ENCODE measurements at regions not wholly inside any gene's neighbourhood (a gene's known extent, or its start where the extent isn't known, plus 50 kb on each side); places are given as distances from the start of the nearest gene placed in this dataset.

DNA sequence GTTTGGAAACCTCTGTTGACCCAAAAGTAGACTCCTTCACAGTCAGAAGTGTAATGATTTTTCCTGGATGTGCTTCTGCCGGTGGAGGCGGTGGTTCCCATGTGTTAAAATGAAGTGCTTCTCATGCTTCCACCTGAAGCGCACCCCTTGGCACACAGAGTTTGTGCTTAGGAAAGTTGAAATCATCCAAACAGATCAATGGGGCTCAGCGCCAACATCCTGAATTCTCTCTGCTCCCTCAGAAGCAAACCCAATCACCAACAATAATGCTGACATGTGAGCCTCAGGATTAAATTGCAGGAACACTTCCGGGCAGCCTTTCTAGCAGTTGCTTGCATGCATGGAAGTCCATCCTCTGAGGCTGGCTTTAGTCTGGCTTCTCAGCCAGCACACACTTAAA is 71.0 kb downstream of the MED10 start:
- Mint-ChIP-seq H3K9me3 (no peaks in the 10 kb centered on the region; a peak in 1 of 5 replicates), H3K27ac (no peak overlapping the region), H3K27me3 (ENCODE audit: low read depth) (peaks cover 15% of the 10 kb centered on the region), H3K4me3 (no peak overlapping the region), H3K4me1 (peaks cover 6 to 8% of the 10 kb centered on the region in 2 experiments), H3K36me3 (ENCODE audit: insufficient read depth in 1 of 3, low read depth in 3 of 3) (no peaks in the 10 kb centered on the region)
- H2BK20ac ChIP-seq (ENCODE audit: low read depth, low read length, poor library complexity, severe bottlenecking): no peak overlapping the region
- H3K27me3 ChIP-seq (ENCODE audit: insufficient read depth, low read length): peaks cover 25% of the 10 kb centered on the region
- no CpG with 5 or more reads among the region's 5 CpGs for WGBS (ENCODE audit: extremely low coverage, insufficient read length, low lambda C conversion rate)
- H3K9me3 ChIP-seq (ENCODE audit: control insufficient read depth, low read depth, low read length): no peaks in the 10 kb centered on the region
- H2BK15ac ChIP-seq (ENCODE audit: low read depth, low read length): no peak overlapping the region
- H2AFZ ChIP-seq (ENCODE audit: low read length): no peak overlapping the region
- H3K56ac ChIP-seq (ENCODE audit: insufficient read length, low read depth, low read length): no peak overlapping the region
- no peak overlapping the region for H3K4ac ChIP-seq (ENCODE audit: low read depth, low read length)
- no peak overlapping the region for H3K14ac ChIP-seq (ENCODE audit: insufficient read depth, low read length)
- H2AK5ac ChIP-seq (ENCODE audit: insufficient read length, low read length): no peak overlapping the region
- H2BK120ac ChIP-seq (ENCODE audit: low read depth, low read length, poor library complexity, severe bottlenecking): no peak overlapping the region
- H3K23ac ChIP-seq (ENCODE audit: insufficient read length, low read depth, low read length): no peak overlapping the region
- H3K27ac ChIP-seq (ENCODE audit: insufficient read length, low read depth, low read length): no peak overlapping the region
- no peak overlapping the region for H3K4me2 ChIP-seq (ENCODE audit: insufficient read depth, insufficient read length, low read length)
- H2BK12ac ChIP-seq (ENCODE audit: insufficient read length, low read depth, low read length): no peak overlapping the region
- H2BK5ac ChIP-seq (ENCODE audit: insufficient read length, low read length): no peak overlapping the region
- H3K79me2 ChIP-seq (ENCODE audit: insufficient read depth, low read length): no peaks in the 10 kb centered on the region
- H3K79me1 ChIP-seq (ENCODE audit: insufficient read depth, low read depth, low read length, poor library complexity, severe bottlenecking): no peaks in the 10 kb centered on the region
- no peak overlapping the region for H4K91ac ChIP-seq (ENCODE audit: insufficient read length, low read depth, low read length)
- DNase-seq: no peak
- H3K23me2 ChIP-seq (ENCODE audit: insufficient read length, low read depth, low read length, poor library complexity, severe bottlenecking): no peaks in the 10 kb centered on the region
- no peak overlapping the region for H4K5ac ChIP-seq (ENCODE audit: insufficient read length, low read depth, low read length)
- H3T11ph ChIP-seq (ENCODE audit: low read length): no peak overlapping the region
- no peak overlapping the region for H4K8ac ChIP-seq (replicated peaks; ENCODE audit: insufficient read length, low read depth, low read length)
- TF ChIP-seq, protein P1, sequence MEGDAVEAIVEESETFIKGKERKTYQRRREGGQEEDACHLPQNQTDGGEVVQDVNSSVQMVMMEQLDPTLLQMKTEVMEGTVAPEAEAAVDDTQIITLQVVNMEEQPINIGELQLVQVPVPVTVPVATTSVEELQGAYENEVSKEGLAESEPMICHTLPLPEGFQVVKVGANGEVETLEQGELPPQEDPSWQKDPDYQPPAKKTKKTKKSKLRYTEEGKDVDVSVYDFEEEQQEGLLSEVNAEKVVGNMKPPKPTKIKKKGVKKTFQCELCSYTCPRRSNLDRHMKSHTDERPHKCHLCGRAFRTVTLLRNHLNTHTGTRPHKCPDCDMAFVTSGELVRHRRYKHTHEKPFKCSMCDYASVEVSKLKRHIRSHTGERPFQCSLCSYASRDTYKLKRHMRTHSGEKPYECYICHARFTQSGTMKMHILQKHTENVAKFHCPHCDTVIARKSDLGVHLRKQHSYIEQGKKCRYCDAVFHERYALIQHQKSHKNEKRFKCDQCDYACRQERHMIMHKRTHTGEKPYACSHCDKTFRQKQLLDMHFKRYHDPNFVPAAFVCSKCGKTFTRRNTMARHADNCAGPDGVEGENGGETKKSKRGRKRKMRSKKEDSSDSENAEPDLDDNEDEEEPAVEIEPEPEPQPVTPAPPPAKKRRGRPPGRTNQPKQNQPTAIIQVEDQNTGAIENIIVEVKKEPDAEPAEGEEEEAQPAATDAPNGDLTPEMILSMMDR (conservative IDR thresholded peaks at IDR 0.05): no peak
- no peak overlapping the region for H3K18ac ChIP-seq (ENCODE audit: insufficient read length, low read depth, low read length)
- no peak overlapping the region for H3K9ac ChIP-seq (ENCODE audit: extremely low read depth, insufficient read length, low read length)
- H3K4me1 ChIP-seq (ENCODE audit: insufficient read depth, low read length): no peaks in the 10 kb centered on the region
- H4K20me1 ChIP-seq (ENCODE audit: control insufficient read depth, insufficient read depth, insufficient read length): no peaks in the 10 kb centered on the region
